ENCODE measurements at regions not wholly inside any gene's neighbourhood (a gene's known extent, or its start where the extent isn't known, plus 50 kb on each side); places are given as distances from the start of the nearest gene placed in this dataset.

DNA sequence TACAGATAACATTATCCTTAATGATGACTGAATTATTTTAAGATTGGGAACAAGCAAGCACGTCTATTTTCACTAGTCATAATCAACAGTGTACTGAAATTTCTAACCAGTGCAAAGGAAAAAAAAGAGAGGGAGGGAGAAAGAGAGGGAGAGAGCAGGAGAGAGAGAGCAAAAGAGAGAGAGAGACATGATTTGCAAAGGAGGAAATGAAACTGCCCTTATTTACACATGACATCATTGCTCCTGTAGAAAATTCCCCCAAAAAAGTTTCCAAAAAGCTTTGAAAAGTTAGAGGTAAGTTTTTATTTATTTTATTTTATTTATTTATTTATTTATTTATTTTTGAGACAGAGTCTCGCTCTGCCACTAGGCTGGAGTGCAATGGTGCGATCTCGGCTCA lies 355.3 kb upstream of the CELF4 start:
- Histone ChIP-seq H3K36me3 (ENCODE audit: low read length) (no peaks in the 10 kb centered on the region), H3K27me3 (ENCODE audit: low read length) (no peaks in the 10 kb centered on the region)

DNA sequence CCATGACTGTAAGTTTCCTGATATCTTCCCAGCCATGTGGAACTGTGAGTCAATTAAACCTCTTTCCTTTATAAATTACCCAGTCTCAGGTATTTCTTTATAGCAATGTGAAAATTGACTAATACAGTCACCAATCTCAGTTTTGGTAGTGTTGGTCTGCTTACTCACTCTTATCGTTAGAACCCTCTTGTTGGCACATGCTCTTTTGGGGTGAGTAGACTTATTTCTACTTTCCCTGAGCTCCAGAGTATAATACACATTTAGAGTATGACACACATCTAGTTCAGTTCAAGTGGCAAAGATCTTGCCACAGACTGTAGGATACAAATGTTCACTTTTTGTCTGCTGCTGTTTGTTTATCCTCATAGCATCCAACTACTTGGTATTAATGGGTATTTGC lies 347.5 kb upstream of the CELF4 start:
- H2AFZ ChIP-seq (ENCODE audit: low read depth, low read length, severe bottlenecking), result no peak overlapping the region
- H3K9ac ChIP-seq (ENCODE audit: low read length), result no peak overlapping the region
- H3K79me2 ChIP-seq (ENCODE audit: insufficient read depth, low read length), result no peaks in the 10 kb centered on the region
- no peaks in the 10 kb centered on the region for H3K9me3 ChIP-seq (ENCODE audit: insufficient read depth, low read length)
- H3K4me3 ChIP-seq (ENCODE audit: insufficient read depth, low read length, poor library complexity, severe bottlenecking), result no peak overlapping the region
- H3K4me2 ChIP-seq (ENCODE audit: low read depth, low read length, poor library complexity, severe bottlenecking), result no peak overlapping the region
- TF ChIP-seq EZH2phosphoT487 (conservative IDR thresholded peaks at IDR 0.05; ENCODE audit: low read length), result no peak
- TF ChIP-seq, protein P1, sequence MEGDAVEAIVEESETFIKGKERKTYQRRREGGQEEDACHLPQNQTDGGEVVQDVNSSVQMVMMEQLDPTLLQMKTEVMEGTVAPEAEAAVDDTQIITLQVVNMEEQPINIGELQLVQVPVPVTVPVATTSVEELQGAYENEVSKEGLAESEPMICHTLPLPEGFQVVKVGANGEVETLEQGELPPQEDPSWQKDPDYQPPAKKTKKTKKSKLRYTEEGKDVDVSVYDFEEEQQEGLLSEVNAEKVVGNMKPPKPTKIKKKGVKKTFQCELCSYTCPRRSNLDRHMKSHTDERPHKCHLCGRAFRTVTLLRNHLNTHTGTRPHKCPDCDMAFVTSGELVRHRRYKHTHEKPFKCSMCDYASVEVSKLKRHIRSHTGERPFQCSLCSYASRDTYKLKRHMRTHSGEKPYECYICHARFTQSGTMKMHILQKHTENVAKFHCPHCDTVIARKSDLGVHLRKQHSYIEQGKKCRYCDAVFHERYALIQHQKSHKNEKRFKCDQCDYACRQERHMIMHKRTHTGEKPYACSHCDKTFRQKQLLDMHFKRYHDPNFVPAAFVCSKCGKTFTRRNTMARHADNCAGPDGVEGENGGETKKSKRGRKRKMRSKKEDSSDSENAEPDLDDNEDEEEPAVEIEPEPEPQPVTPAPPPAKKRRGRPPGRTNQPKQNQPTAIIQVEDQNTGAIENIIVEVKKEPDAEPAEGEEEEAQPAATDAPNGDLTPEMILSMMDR (IDR thresholded peaks at IDR 0.05; ENCODE audit: insufficient read depth, low read length, poor library complexity, severe bottlenecking), result no peak
- H3K27ac ChIP-seq (ENCODE audit: low read depth, low read length), result no peak overlapping the region
- no peaks in the 10 kb centered on the region for H3K9me2 ChIP-seq (replicated peaks; ENCODE audit: insufficient read depth, low read length)
- H3F3A ChIP-seq (ENCODE audit: insufficient read depth), result no peaks in the 10 kb centered on the region
- H3K27me3 ChIP-seq (ENCODE audit: low read length), result no peaks in the 10 kb centered on the region
- H3K36me3 ChIP-seq (ENCODE audit: low read length), result no peaks in the 10 kb centered on the region
- H4K20me1 ChIP-seq (ENCODE audit: low read depth, low read length), result no peaks in the 10 kb centered on the region

More for the DNA sequence above, 355.3 kb upstream of the CELF4 start:
- no peaks in the 10 kb centered on the region; the same call in 1 of the 2 replicates for H4K20me1 ChIP-seq (ENCODE audit: low read depth, low read length)
- H2AFZ ChIP-seq (ENCODE audit: low read depth, low read length, severe bottlenecking), result no peak overlapping the region
- no peak overlapping the region for H3K9ac ChIP-seq (ENCODE audit: low read length)
- no peak overlapping the region for H3K4me2 ChIP-seq (ENCODE audit: low read depth, low read length, poor library complexity, severe bottlenecking)
- no peak overlapping the region for H3K27ac ChIP-seq (ENCODE audit: low read depth, low read length)
- no peaks in the 10 kb centered on the region for H3K79me2 ChIP-seq (ENCODE audit: insufficient read depth, low read length)
- H3K9me3 ChIP-seq (ENCODE audit: insufficient read depth, low read length), result no peaks in the 10 kb centered on the region
- H3K9me2 ChIP-seq (replicated peaks; ENCODE audit: insufficient read depth, low read length), result no peaks in the 10 kb centered on the region
- no peak overlapping the region for H3K4me3 ChIP-seq (ENCODE audit: insufficient read depth, low read length, poor library complexity, severe bottlenecking)
- H3F3A ChIP-seq (ENCODE audit: insufficient read depth), result no peaks in the 10 kb centered on the region
- TF ChIP-seq EZH2phosphoT487 (conservative IDR thresholded peaks at IDR 0.05; ENCODE audit: low read length), result no peak

DNA sequence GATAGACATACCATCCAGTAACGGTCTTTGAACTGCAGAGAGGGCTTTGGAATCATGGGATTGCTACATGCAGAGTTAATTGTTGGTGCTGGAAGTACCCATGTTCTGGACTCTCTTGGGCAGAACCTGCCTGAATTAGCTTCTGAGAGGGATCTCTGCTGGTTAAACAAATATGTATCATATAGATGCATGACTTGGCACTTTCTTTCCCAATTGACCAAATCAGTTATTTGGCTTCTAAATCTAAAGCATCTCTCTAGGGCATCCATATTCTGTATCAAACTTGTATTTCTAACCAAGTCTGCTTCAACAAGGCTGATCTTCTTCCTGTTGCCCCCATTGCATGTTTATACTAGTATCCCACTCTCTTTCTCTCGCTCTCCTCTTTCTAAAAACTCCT lies 336.7 kb upstream of the CELF4 start:
- no peak overlapping the region for H2AFZ ChIP-seq (ENCODE audit: low read depth, low read length, severe bottlenecking)
- no peaks in the 10 kb centered on the region for H3K9me3 ChIP-seq (ENCODE audit: insufficient read depth, low read length)
- H3K36me3 ChIP-seq (ENCODE audit: low read length), result no peaks in the 10 kb centered on the region
- H3K27ac ChIP-seq (ENCODE audit: low read depth, low read length), result no peak overlapping the region
- no peaks in the 10 kb centered on the region for H4K20me1 ChIP-seq (ENCODE audit: low read depth, low read length)
- no peak overlapping the region for H3K4me2 ChIP-seq (ENCODE audit: low read depth, low read length, poor library complexity, severe bottlenecking)
- H3F3A ChIP-seq (ENCODE audit: insufficient read depth), result no peaks in the 10 kb centered on the region
- no peaks in the 10 kb centered on the region for H3K9me2 ChIP-seq (replicated peaks; ENCODE audit: insufficient read depth, low read length)
- no peak overlapping the region for H3K4me3 ChIP-seq (ENCODE audit: insufficient read depth, low read length, poor library complexity, severe bottlenecking)
- no peaks in the 10 kb centered on the region for H3K27me3 ChIP-seq (ENCODE audit: low read length)
- no peak for TF ChIP-seq EZH2phosphoT487 (conservative IDR thresholded peaks at IDR 0.05; ENCODE audit: low read length)
- TF ChIP-seq, protein P1 (IDR thresholded peaks at IDR 0.05; ENCODE audit: insufficient read depth, low read length, poor library complexity, severe bottlenecking), result no peak
- H3K79me2 ChIP-seq (ENCODE audit: insufficient read depth, low read length), result no peaks in the 10 kb centered on the region
- no peak overlapping the region for H3K9ac ChIP-seq (ENCODE audit: low read length)

DNA sequence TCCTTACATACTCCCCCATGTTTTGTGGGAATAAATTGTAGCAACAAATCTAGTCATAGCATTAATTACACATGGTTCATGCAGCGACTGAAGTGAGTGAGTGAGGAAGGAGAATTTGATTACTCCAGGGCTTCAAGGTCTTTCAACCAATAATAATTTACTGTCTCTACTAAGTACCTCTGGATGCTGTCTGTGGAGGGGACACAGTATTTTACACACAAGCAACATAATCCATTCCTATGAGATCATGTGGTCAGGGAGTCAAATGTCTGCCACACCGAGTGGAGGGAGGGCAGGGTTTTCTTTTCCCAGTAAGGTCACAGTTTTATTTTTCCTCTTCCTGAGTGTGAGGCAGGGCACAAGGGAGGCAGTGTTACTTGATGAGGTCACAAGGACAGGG lies 334.7 kb upstream of the CELF4 start:
- no peaks in the 10 kb centered on the region for H3K27me3 ChIP-seq (ENCODE audit: low read length)
- H2AFZ ChIP-seq (ENCODE audit: low read depth, low read length, severe bottlenecking), result no peak overlapping the region
- no peaks in the 10 kb centered on the region for H3K9me3 ChIP-seq (ENCODE audit: insufficient read depth, low read length)
- H3K79me2 ChIP-seq (ENCODE audit: insufficient read depth, low read length), result no peaks in the 10 kb centered on the region
- H3K4me3 ChIP-seq (ENCODE audit: insufficient read depth, low read length, poor library complexity, severe bottlenecking), result no peak overlapping the region
- H3K36me3 ChIP-seq (ENCODE audit: low read length), result no peaks in the 10 kb centered on the region
- no peaks in the 10 kb centered on the region for H3F3A ChIP-seq (ENCODE audit: insufficient read depth)
- H4K20me1 ChIP-seq (ENCODE audit: low read depth, low read length), result no peaks in the 10 kb centered on the region
- no peak overlapping the region for H3K27ac ChIP-seq (ENCODE audit: low read depth, low read length)
- H3K4me2 ChIP-seq (ENCODE audit: low read depth, low read length, poor library complexity, severe bottlenecking), result no peak overlapping the region
- no peaks in the 10 kb centered on the region for H3K9me2 ChIP-seq (replicated peaks; ENCODE audit: insufficient read depth, low read length)
- TF ChIP-seq, protein P1 (IDR thresholded peaks at IDR 0.05; ENCODE audit: insufficient read depth, low read length, poor library complexity, severe bottlenecking), result no peak
- TF ChIP-seq EZH2phosphoT487 (conservative IDR thresholded peaks at IDR 0.05; ENCODE audit: low read length), result no peak
- no peak overlapping the region for H3K9ac ChIP-seq (ENCODE audit: low read length)

Measured in SU-DHL-6 (cell line).